Lower leg skin (tissue), 4 donors: ENCODE measurements at regions not wholly inside any gene's neighbourhood (a gene's known extent, or its start where the extent isn't known, plus 50 kb on each side); places are given as distances from the start of the nearest gene placed in this dataset.
"Not testable (repeated sequence)": the region's sequence is repeated elsewhere in the genome, so short reads cannot be mapped to it uniquely, and the experiment has no call there.

Experiments
- DNase-seq, 2 donors: peaks; one replicate each; pipeline ENCODE4 v3.0.0-alpha.2; 2019; ENCODE audit warnings: low spot score in 2 of 2
- H3K4me3 ChIP-seq: fragments of 200-600 bp; sonication (generic); 2 replicates; pipeline ENCODE4 v1.5.1; 2017; ENCODE audit warnings: mild to moderate bottlenecking, low read depth; ENCODE audit not compliant: poor library complexity, severe bottlenecking
- CTCF ChIP-seq, 3 donors: fragments of 450-650 bp; IDR thresholded peaks; one replicate each; pipeline ENCODE4 v1.5.1; 2016; ENCODE audit warnings: antibody characterized with exemption in 3 of 3, mild to moderate bottlenecking in 3 of 3, moderate library complexity in 2 of 3
- POLR2A ChIP-seq, 2 donors: fragments of 450-650 bp; IDR thresholded peaks; one replicate each; pipeline ENCODE4 v1.6.1; 2016 to 2017; ENCODE audit warnings: antibody characterized with exemption in 2 of 2, mild to moderate bottlenecking in 1 of 2, moderate library complexity in 1 of 2
- WGBS, 2 donors: methylation state at CpG; one replicate each; pipeline ENCODE4 v1.1.5; 2018; 5-methylcytosine and 5-hydroxymethylcytosine counted together
- intact Hi-C: fragments of 100-400 bp; cut with DNase I; formaldehyde crosslinking; loops from one replicate; pipeline ENCODE4 v1.15.0; 2023; ENCODE audit warnings: low total_unique reads

- DNase-seq = no peak
- no peak overlapping the region for H3K4me3 ChIP-seq
- intact Hi-C loops = no loop called here
- TF ChIP-seq CTCF (IDR thresholded peaks at IDR 0.05) (no peak), POLR2A (IDR thresholded peaks at IDR 0.05) (no peak)
- 66 to 67% methylated on average over 3 of the region's 3 CpGs for WGBS, 2 donors
These were observed 419.4 kb downstream of the ISL1 start for GRCh38 chr5:51802551-51803184.

GRCh38 chr5:51806677-51807076 is 423.4 kb downstream of the ISL1 start:
- H3K4me3 ChIP-seq = no peak overlapping the region
- no peak for TF ChIP-seq POLR2A (IDR thresholded peaks at IDR 0.05)
- TF ChIP-seq CTCF (IDR thresholded peaks at IDR 0.05) = no peak
- intact Hi-C loops = no loop called here
- DNase-seq = no peak
- 54 to 67% methylated on average over 2 of the region's 2 CpGs for WGBS, 2 donors

- TF ChIP-seq POLR2A (IDR thresholded peaks at IDR 0.05) (no peak), CTCF (IDR thresholded peaks at IDR 0.05) (no peak)
- intact Hi-C loops = no loop called here
- DNase-seq = no peak
- 26 to 30% methylated on average over 3 of the region's 3 CpGs for WGBS, 2 donors
- no peak overlapping the region for H3K4me3 ChIP-seq
These were observed 427.3 kb downstream of the ISL1 start for GRCh38 chr5:51810592-51810991.

- 54 to 55% methylated on average over 4 of the region's 4 CpGs for WGBS, 2 donors
- intact Hi-C loops = no loop called here
These were observed 428.7 kb downstream of the ISL1 start for GRCh38 chr5:51811883-51812471.

GRCh38 chr5:51814817-51815216 is 431.6 kb downstream of the ISL1 start:
- DNase-seq, H3K4me3 ChIP-seq, intact Hi-C loops: not testable (repeated sequence)
- 73 to 79% methylated on average over 3 of the region's 3 CpGs for WGBS, 2 donors

More at GRCh38 chr5:51811883-51812471, 428.7 kb downstream of the ISL1 start:
- no peak overlapping the region for H3K4me3 ChIP-seq
- TF ChIP-seq POLR2A (IDR thresholded peaks at IDR 0.05) = no peak
- TF ChIP-seq CTCF (IDR thresholded peaks at IDR 0.05) = no peak
- DNase-seq = no peak

GRCh38 chr5:51816427-51816826 is 433.2 kb downstream of the ISL1 start:
- H3K4me3 ChIP-seq = no peak overlapping the region
- no peak for TF ChIP-seq CTCF (IDR thresholded peaks at IDR 0.05)
- no peak for DNase-seq
- WGBS, 2 donors = 39 to 63% methylated on average over 2 of the region's 2 CpGs
- intact Hi-C loops = no loop called here
